A549 (cell line): ENCODE measurements at regions not wholly inside any gene's neighbourhood (a gene's known extent, or its start where the extent isn't known, plus 50 kb on each side); places are given as distances from the start of the nearest gene placed in this dataset.
"Not testable (repeated sequence)": the region's sequence is repeated elsewhere in the genome, so short reads cannot be mapped to it uniquely, and the experiment has no call there.

Experiments used
- ATAC-seq, 2 experiments: fragments of 200-7000 bp in 1 of 2; fragments of >200 bp in 1 of 2; cut with Nextera tagmentation in 1 of 2; cut with Tn5 transposase in 1 of 2; 3 replicates each; pipeline versions ENCODE4 v1.8.0 to v1.9.1; 2018 to 2020; ENCODE audit warnings: mild to moderate bottlenecking in 1 of 2, moderate library complexity in 1 of 2
- CTCF ChIA-PET: fragments of 300-600 bp; sonication (Branson Sonifier 250); formaldehyde crosslinking; extraction: SDS; loops from one replicate; lab custom pipeline; 2021; ENCODE audit warnings: antibody characterized with exemption, inconsistent platforms; lab: Yijun Ruan, JAX
- POLR2A ChIA-PET: fragments of 350-600 bp; formaldehyde crosslinking; extraction: SDS; loops from one replicate; lab custom pipeline; 2021; ENCODE audit warnings: antibody characterized with exemption, inconsistent platforms; lab: Yijun Ruan, JAX
- DNase-seq, 2 experiments: peaks; one replicate each; pipeline versions ENCODE4 v3.0.0 to v3.0.0-alpha.2; 2011 to 2016; ENCODE audit warnings: low read depth in 1 of 2, low spot score in 1 of 2
- FAIRE-seq: peaks from 2 replicates; lab custom pipeline; 2011; peaks lifted over from hg19 to GRCh38; lab: Jason Lieb, UNC
- H3K27ac ChIP-seq, 2 experiments: fragments of >200 bp; sonication (Bioruptor Twin); formaldehyde crosslinking; 3 replicates each; pipeline ENCODE4 v1.5.1; 2016 to 2017
- H3K4me1 ChIP-seq: fragments of >200 bp; sonication (Bioruptor Twin); formaldehyde crosslinking; 3 replicates; pipeline ENCODE4 v1.6.1; 2016
- H3K4me2 ChIP-seq: fragments of >200 bp; sonication (Bioruptor Twin); formaldehyde crosslinking; 3 replicates; pipeline ENCODE4 v1.6.1; 2016
- H3K4me3 ChIP-seq: fragments of >200 bp; sonication (Bioruptor Twin); formaldehyde crosslinking; 3 replicates; pipeline ENCODE4 v1.5.1; 2016
- H3K9me3 ChIP-seq: fragments of >200 bp; sonication (Bioruptor Twin); formaldehyde crosslinking; 3 replicates; pipeline ENCODE4 v1.6.1; 2016
- CEBPB ChIP-seq, 2 experiments: fragments of >200 bp in 1 of 2; sonication (Bioruptor Twin) in 1 of 2; formaldehyde crosslinking in 1 of 2; IDR thresholded peaks; 2 replicates each; pipeline ENCODE4 v1.6.1; 2012 to 2016
- FOSB ChIP-seq: fragments of 250-450 bp; sonication (Bioruptor Pico); IDR thresholded peaks from 2 replicates; pipeline ENCODE4 v1.5.0; 2020; ENCODE audit warnings: mild to moderate bottlenecking, moderate library complexity
- FOSL2 ChIP-seq, 2 experiments: fragments of 450-650 bp in 1 of 2; fragments of >200 bp in 1 of 2; sonication (Bioruptor Twin) in 1 of 2; formaldehyde crosslinking; IDR thresholded peaks; 2 replicates each; pipeline versions ENCODE4 v1.5.0 to v1.6.1; 2016 to 2020; ENCODE audit warnings: mild to moderate bottlenecking in 1 of 2, moderate library complexity in 1 of 2
- GATA3 ChIP-seq: IDR thresholded peaks from 2 replicates; pipeline ENCODE4 v1.6.1; 2012; ENCODE audit warnings: borderline replicate concordance
- JUNB ChIP-seq: fragments of >200 bp; sonication (Bioruptor Twin); formaldehyde crosslinking; IDR thresholded peaks from 2 replicates; pipeline ENCODE4 v1.6.1; 2016
- KDM1A ChIP-seq: fragments of 200-600 bp; sonication (generic); IDR thresholded peaks from 2 replicates; pipeline ENCODE4 v1.6.1; 2016; ENCODE audit warnings: low read depth, mild to moderate bottlenecking
- MAZ ChIP-seq: fragments of 150-350 bp; IDR thresholded peaks from 2 replicates; pipeline ENCODE4 v1.6.1; 2014; ENCODE audit warnings: antibody characterized with exemption, low read depth, low read length, borderline replicate concordance
- NFE2L2 ChIP-seq: fragments of 150-350 bp; conservative IDR thresholded peaks from 2 replicates; pipeline ENCODE4 v1.6.1; 2014; ENCODE audit warnings: low read length
- NPAS2 ChIP-seq: fragments of 250-450 bp; sonication (Bioruptor Pico); IDR thresholded peaks from 2 replicates; pipeline ENCODE4 v1.8.0; 2022; ENCODE audit warnings: mild to moderate bottlenecking, moderate library complexity, borderline replicate concordance
- RARB ChIP-seq: fragments of 250-450 bp; sonication (Bioruptor Pico); IDR thresholded peaks from 2 replicates; pipeline ENCODE4 v1.8.0; 2021; ENCODE audit warnings: mild to moderate bottlenecking, moderate library complexity
- REST ChIP-seq: fragments of 200-600 bp; sonication (generic); IDR thresholded peaks from 2 replicates; pipeline ENCODE4 v1.6.1; 2016; ENCODE audit warnings: antibody characterized with exemption, mild to moderate bottlenecking, moderate library complexity
- RFX5 ChIP-seq: fragments of 450-650 bp; IDR thresholded peaks from 2 replicates; pipeline ENCODE4 v1.7.1; 2014; ENCODE audit warnings: antibody characterized with exemption, mild to moderate bottlenecking, moderate library complexity
- SMC3 ChIP-seq: fragments of >200 bp; sonication (Bioruptor Twin); formaldehyde crosslinking; IDR thresholded peaks from 3 replicates; pipeline ENCODE4 v1.6.1; 2018; ENCODE audit warnings: inconsistent platforms
- ZC3H11A ChIP-seq: fragments of 450-650 bp; IDR thresholded peaks from 2 replicates; pipeline ENCODE4 v1.6.1; 2014; ENCODE audit warnings: antibody characterized with exemption, mild to moderate bottlenecking
- ZNF302 ChIP-seq: fragments of 250-450 bp; sonication (Bioruptor Pico); IDR thresholded peaks from 2 replicates; pipeline ENCODE4 v1.9.0; 2021; ENCODE audit warnings: inconsistent platforms, mild to moderate bottlenecking, moderate library complexity
- ZSCAN20 ChIP-seq: fragments of 250-450 bp; sonication (Bioruptor Pico); IDR thresholded peaks from 2 replicates; pipeline ENCODE4 v1.8.0; 2022; ENCODE audit warnings: mild to moderate bottlenecking, moderate library complexity
- WGBS: methylation state at CpG from one replicate; pipeline ENCODE4 v1.1.6; 2017; ENCODE audit errors: missing lambda C conversion rate; 5-methylcytosine and 5-hydroxymethylcytosine counted together
- TF ChIP-seq, protein P1 (sequence below): fragments of 250-450 bp; sonication (Bioruptor Pico); IDR thresholded peaks from 2 replicates; pipeline ENCODE4 v1.5.0; 2020; ENCODE audit warnings: low read depth, mild to moderate bottlenecking, moderate library complexity
- TF ChIP-seq, protein P2 (sequence below): fragments of 450-650 bp; IDR thresholded peaks from 2 replicates; pipeline ENCODE4 v1.6.1; 2014; ENCODE audit warnings: antibody characterized with exemption
- TF ChIP-seq, protein P3 (sequence below): IDR thresholded peaks from 2 replicates; pipeline ENCODE4 v1.6.1; 2012

GRCh38 chr1:198850196-198850595 lies 211.4 kb downstream of the PTPRC start:
- peaks cover 10% of the 10 kb centered on the region; the same call in 1 of the 3 replicates for H3K4me1 ChIP-seq
- no peak overlapping the region for H3K27ac ChIP-seq
- ChIA-PET POLR2A (no interaction called here), CTCF (no interaction called here)
- H3K4me3 ChIP-seq: no peak overlapping the region
- FAIRE-seq: no peak
- no peak overlapping the region for H3K4me2 ChIP-seq
- no peaks in the 10 kb centered on the region for H3K9me3 ChIP-seq
- peak in 1 of 2 experiments; percentile 61; a peak in 2 of 6 replicates for ATAC-seq
- peak; percentile 18; the same call in 1 of the 2 replicates for TF ChIP-seq GATA3
- TF ChIP-seq, protein P1, sequence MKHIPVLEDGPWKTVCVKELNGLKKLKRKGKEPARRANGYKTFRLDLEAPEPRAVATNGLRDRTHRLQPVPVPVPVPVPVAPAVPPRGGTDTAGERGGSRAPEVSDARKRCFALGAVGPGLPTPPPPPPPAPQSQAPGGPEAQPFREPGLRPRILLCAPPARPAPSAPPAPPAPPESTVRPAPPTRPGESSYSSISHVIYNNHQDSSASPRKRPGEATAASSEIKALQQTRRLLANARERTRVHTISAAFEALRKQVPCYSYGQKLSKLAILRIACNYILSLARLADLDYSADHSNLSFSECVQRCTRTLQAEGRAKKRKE (CRISPR knock-in tag): no peak
- TF ChIP-seq, protein P2, sequence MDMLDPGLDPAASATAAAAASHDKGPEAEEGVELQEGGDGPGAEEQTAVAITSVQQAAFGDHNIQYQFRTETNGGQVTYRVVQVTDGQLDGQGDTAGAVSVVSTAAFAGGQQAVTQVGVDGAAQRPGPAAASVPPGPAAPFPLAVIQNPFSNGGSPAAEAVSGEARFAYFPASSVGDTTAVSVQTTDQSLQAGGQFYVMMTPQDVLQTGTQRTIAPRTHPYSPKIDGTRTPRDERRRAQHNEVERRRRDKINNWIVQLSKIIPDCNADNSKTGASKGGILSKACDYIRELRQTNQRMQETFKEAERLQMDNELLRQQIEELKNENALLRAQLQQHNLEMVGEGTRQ: no peak
- DNase-seq: peak in 1 of 2 experiments; percentile 20
- 0% methylated on average over 1 of the region's 1 CpG for WGBS

GRCh38 chr1:198850966-198851365 lies 212.1 kb downstream of the PTPRC start:
- ATAC-seq, H3K9me3 ChIP-seq, H3K4me2 ChIP-seq, FAIRE-seq, POLR2A ChIA-PET, H3K27ac ChIP-seq, DNase-seq, CTCF ChIA-PET, H3K4me3 ChIP-seq: not testable (repeated sequence)
- peaks cover 10% of the 10 kb centered on the region; the same call in 1 of the 3 replicates for H3K4me1 ChIP-seq
- WGBS: 82% methylated on average over 5 of the region's 5 CpGs

- no peak for DNase-seq
- ChIA-PET POLR2A (no interaction called here), CTCF (interaction anchor here (0.8 kb wide), 1 partner anchor 444 kb away, joined by 4 read pairs; no protein-coding TSS in a partner anchor)
- no peaks in the 10 kb centered on the region for H3K9me3 ChIP-seq
- no peak for TF ChIP-seq GATA3
- no peaks in the 10 kb centered on the region for H3K4me1 ChIP-seq
- WGBS: 61% methylated on average over 2 of the region's 2 CpGs
- ATAC-seq: no peak
- no peak for FAIRE-seq
- H3K4me2 ChIP-seq: no peak overlapping the region
- H3K27ac ChIP-seq: no peak overlapping the region
- H3K4me3 ChIP-seq: no peak overlapping the region
These were observed 217.8 kb downstream of the PTPRC start for GRCh38 chr1:198856601-198857000.

DNA sequence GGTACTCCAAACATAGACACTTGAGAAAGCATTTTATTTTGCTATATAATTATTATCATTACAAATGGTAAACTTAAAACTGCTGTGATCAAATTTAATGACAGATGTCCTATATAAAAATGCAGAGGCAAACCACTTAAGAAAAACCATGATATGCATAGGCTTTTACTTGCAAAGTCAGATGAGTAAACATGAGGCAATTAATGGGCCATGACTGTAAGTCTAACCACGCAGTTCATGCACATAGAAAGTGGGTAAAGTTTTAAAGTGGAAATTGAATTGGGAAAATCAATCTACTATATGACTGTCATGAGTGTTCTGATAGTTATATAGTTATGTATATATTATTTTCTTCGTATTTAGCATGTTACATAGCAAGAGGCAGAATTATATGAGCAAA lies 219.2 kb downstream of the PTPRC start:
- H3K4me3 ChIP-seq: no peak overlapping the region
- CTCF ChIA-PET: no interaction called here
- DNase-seq (no peak), FAIRE-seq (no peak), ATAC-seq (no peak)
- H3K4me2 ChIP-seq: no peak overlapping the region
- WGBS: 56% methylated on average over 2 of the region's 2 CpGs
- H3K9me3 ChIP-seq: no peaks in the 10 kb centered on the region
- no peaks in the 10 kb centered on the region for H3K4me1 ChIP-seq
- no peak for TF ChIP-seq KDM1A
- TF ChIP-seq, protein P2: no peak
- TF ChIP-seq RARB (CRISPR knock-in tag): no peak
- TF ChIP-seq, all 56 proteins: peak for 0
- POLR2A ChIA-PET: no interaction called here
- H3K27ac ChIP-seq: no peak overlapping the region

DNA sequence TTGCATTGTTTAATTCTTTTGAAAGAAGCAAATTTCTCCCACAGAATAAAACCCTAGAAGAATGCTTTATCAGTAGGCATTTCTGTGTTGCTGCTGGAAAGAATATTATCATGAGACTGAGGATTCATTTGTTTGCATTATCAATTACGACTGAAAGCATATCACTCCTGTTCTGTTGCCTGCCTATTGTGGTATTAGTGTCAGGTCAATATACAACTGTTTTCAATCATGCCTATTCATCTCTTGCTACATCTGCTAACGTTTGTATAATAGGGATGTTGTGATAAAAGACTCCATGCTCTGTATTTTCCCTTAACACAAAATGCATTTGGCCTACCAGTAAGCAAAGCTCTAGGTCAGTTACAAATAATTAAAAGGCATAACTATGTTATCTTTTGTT lies 221.5 kb downstream of the PTPRC start:
- ATAC-seq (no peak), DNase-seq (no peak)
- Histone ChIP-seq H3K27ac (no peak overlapping the region), H3K4me1 (no peaks in the 10 kb centered on the region), H3K4me3 (no peak overlapping the region)
- CTCF ChIA-PET: no interaction called here
- POLR2A ChIA-PET: no interaction called here
- TF ChIP-seq ZSCAN20 (CRISPR knock-in tag) (no peak), MAZ (no peak), FOSB (CRISPR knock-in tag) (no peak), NFE2L2 (no peak), RFX5 (no peak), FOSL2 (IDR thresholded peaks at IDR 0.05) (no peak), FOSL2 (CRISPR knock-in tag; IDR thresholded peaks at IDR 0.05) (no peak), REST (no peak), CEBPB (IDR thresholded peaks at IDR 0.05) (no peak), ZC3H11A (no peak), SMC3 (no peak), JUNB (no peak), NPAS2 (CRISPR knock-in tag) (no peak), ZNF302 (CRISPR knock-in tag) (no peak)
- TF ChIP-seq, protein P3, sequence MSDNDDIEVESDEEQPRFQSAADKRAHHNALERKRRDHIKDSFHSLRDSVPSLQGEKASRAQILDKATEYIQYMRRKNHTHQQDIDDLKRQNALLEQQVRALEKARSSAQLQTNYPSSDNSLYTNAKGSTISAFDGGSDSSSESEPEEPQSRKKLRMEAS: no peak
- TF ChIP-seq, protein P2: no peak
- TF ChIP-seq, all 56 proteins: peak for 0
- 45% methylated on average over 2 of the region's 2 CpGs for WGBS
- H3K9me3 ChIP-seq: no peaks in the 10 kb centered on the region
- H3K4me2 ChIP-seq: no peak overlapping the region
- FAIRE-seq: no peak
